CD4-positive, alpha-beta memory T cell (primary cell): ENCODE measurements at regions not wholly inside any gene's neighbourhood (a gene's known extent, or its start where the extent isn't known, plus 50 kb on each side); places are given as distances from the start of the nearest gene placed in this dataset.

Experiments
- CTCF ChIA-PET: fragments of 350-600 bp; sonication (Branson Sonifier 250); formaldehyde crosslinking; loops from one replicate; lab custom pipeline; 2021; ENCODE audit warnings: inconsistent platforms; ENCODE audit not compliant: partially characterized antibody; lab: Charles Lee
- POLR2A ChIA-PET: fragments of 350-600 bp; sonication (Branson Sonifier 250); formaldehyde crosslinking; loops from one replicate; lab custom pipeline; 2021; ENCODE audit not compliant: partially characterized antibody; lab: Charles Lee
- DNase-seq, 5 donors: peaks; one replicate each; pipeline versions ENCODE4 v3.0.0 to v3.0.0-alpha.2; 2020 to 2022; ENCODE audit warnings: mixed read lengths in 1 of 5
- H3K27ac ChIP-seq: one replicate; pipeline ENCODE4 v1.7.0; 2013; ENCODE audit warnings: low read depth, low read length
- H3K27me3 ChIP-seq: 2 replicates; pipeline ENCODE4 v1.7.0; 2013; ENCODE audit warnings: mild to moderate bottlenecking, low read length, moderate library complexity; ENCODE audit not compliant: insufficient read depth
- H3K36me3 ChIP-seq: 2 replicates; pipeline ENCODE4 v1.7.0; 2013; ENCODE audit warnings: mild to moderate bottlenecking, low read length, moderate library complexity; ENCODE audit not compliant: insufficient read depth
- H3K4me1 ChIP-seq: 2 replicates; pipeline ENCODE4 v1.7.0; 2013; ENCODE audit warnings: mild to moderate bottlenecking, low read length, moderate library complexity; ENCODE audit not compliant: insufficient read depth
- H3K4me3 ChIP-seq, 2 donors: one replicate each; pipeline ENCODE4 v1.7.0; 2013; ENCODE audit warnings: low read length in 2 of 2, mild to moderate bottlenecking in 1 of 2
- H3K9me3 ChIP-seq, 2 donors: one replicate each; pipeline ENCODE4 v1.7.0; 2013; ENCODE audit warnings: low read length in 2 of 2, control low read depth in 1 of 2; ENCODE audit not compliant: control insufficient read depth in 1 of 2
- H3K27ac Mint-ChIP-seq, 7 donors: one replicate each; pipeline ENCODE4 v1.8.0; 2020 to 2021; ENCODE audit warnings: mixed read lengths in 7 of 7, mild to moderate bottlenecking in 6 of 7, inconsistent platforms in 3 of 7, moderate library complexity in 3 of 7
- H3K27me3 Mint-ChIP-seq, 2 donors: one replicate each; pipeline ENCODE4 v1.8.0; 2020 to 2021; ENCODE audit warnings: mixed read lengths in 2 of 2
- H3K36me3 Mint-ChIP-seq, 2 donors: one replicate each; pipeline ENCODE4 v1.8.0; 2020 to 2021; ENCODE audit warnings: mixed read lengths in 2 of 2, inconsistent platforms in 1 of 2, mild to moderate bottlenecking in 1 of 2
- H3K4me1 Mint-ChIP-seq, 4 donors: one replicate each; pipeline ENCODE4 v1.8.0; 2020 to 2021; ENCODE audit warnings: mixed read lengths in 4 of 4, mild to moderate bottlenecking in 1 of 4
- H3K4me3 Mint-ChIP-seq, 8 donors: one replicate each; pipeline ENCODE4 v1.8.0; 2020 to 2021; ENCODE audit warnings: mixed read lengths in 8 of 8, mild to moderate bottlenecking in 7 of 8, moderate library complexity in 6 of 8, inconsistent platforms in 3 of 8
- H3K9me3 Mint-ChIP-seq, 8 donors: one replicate each; pipeline ENCODE4 v1.8.0; 2020 to 2021; ENCODE audit warnings: mixed read lengths in 8 of 8, mild to moderate bottlenecking in 5 of 8, inconsistent platforms in 3 of 8, moderate library complexity in 1 of 8
- intact Hi-C: fragments of 100-400 bp; cut with micrococcal nuclease; formaldehyde crosslinking; loops from one replicate; pipeline ENCODE4 v1.15.1; 2023

- ChIA-PET CTCF (interaction anchor here (0.8 to 1.2 kb wide), 3 partner anchors 15 to 284 kb away, joined by 3 to 7 read pairs (median 3); no protein-coding TSS in a partner anchor), POLR2A (interaction anchor here (1.3 to 1.9 kb wide), 8 partner anchors 8 to 170 kb away, joined by 3 to 16 read pairs (median 5); partner anchors contain the start of gene TAB2)
- peaks cover 48 to 81% (median 64%) of the 10 kb centered on the region in 4 donors for H3K4me1 Mint-ChIP-seq
- H3K4me3 ChIP-seq: no peak overlapping the region
- no peaks in the 10 kb centered on the region for H3K27me3 Mint-ChIP-seq
- peaks cover 70% of the 10 kb centered on the region for H3K4me1 ChIP-seq
- H3K9me3 ChIP-seq: no peaks in the 10 kb centered on the region
- intact Hi-C loops: loop anchor here (5.0 kb wide), 1 partner anchor 170 kb away; the partner anchor contains the start of gene TAB2
- peaks cover 39 to 52% of the 10 kb centered on the region in 2 donors for H3K36me3 Mint-ChIP-seq
- no peaks in the 10 kb centered on the region for H3K27me3 ChIP-seq
- H3K27ac ChIP-seq: peak overlapping the region; percentile 43
- peak overlapping the region; percentile 87 to 98 (median 96) for H3K27ac Mint-ChIP-seq
- no peaks in the 10 kb centered on the region for H3K36me3 ChIP-seq
- peaks cover 0 to 36% (median 14%) of the 10 kb centered on the region in 8 donors for H3K9me3 Mint-ChIP-seq
- H3K4me3 Mint-ChIP-seq: peak overlapping the region in 7 of 8 donors; percentile 17 to 71 (median 47)
- no peak for DNase-seq
Measured at GRCh38 chr6:149147195-149147594, 170.3 kb upstream of the TAB2 start.

GRCh38 chr6:149147938-149148718, 169.4 kb upstream of the TAB2 start:
- Mint-ChIP-seq H3K27ac (peak overlapping the region; percentile 87 to 98 (median 96)), H3K9me3 (peaks cover 0 to 30% (median 13%) of the 10 kb centered on the region in 8 donors), H3K27me3 (no peaks in the 10 kb centered on the region), H3K4me1 (peaks cover 53 to 89% (median 71%) of the 10 kb centered on the region in 4 donors), H3K36me3 (peaks cover 43 to 51% of the 10 kb centered on the region in 2 donors), H3K4me3 (peak overlapping the region in 7 of 8 donors; percentile 27 to 80 (median 46))
- Histone ChIP-seq H3K27me3 (no peaks in the 10 kb centered on the region), H3K36me3 (no peaks in the 10 kb centered on the region), H3K9me3 (no peaks in the 10 kb centered on the region), H3K4me3 (no peak overlapping the region), H3K4me1 (peaks cover 72% of the 10 kb centered on the region), H3K27ac (peak overlapping the region; percentile 78)
- intact Hi-C loops: loop anchor here (5.0 kb wide), 1 partner anchor 169 kb away; the partner anchor contains the start of gene TAB2
- CTCF ChIA-PET: interaction anchor here (0.8 to 1.2 kb wide), 3 partner anchors 16 to 283 kb away, joined by 3 to 7 read pairs (median 3); no protein-coding TSS in a partner anchor
- DNase-seq: peak; percentile 66 to 85 (median 75)
- POLR2A ChIA-PET: interaction anchor here (0.7 to 1.9 kb wide), 13 partner anchors 9 to 173 kb away, joined by 3 to 16 read pairs (median 4); partner anchors contain the start of gene TAB2

GRCh38 chr6:149149653-149150052, 167.9 kb upstream of the TAB2 start:
- Histone ChIP-seq H3K27ac (peak overlapping the region; percentile 0), H3K4me3 (no peak overlapping the region), H3K4me1 (peaks cover 83% of the 10 kb centered on the region), H3K9me3 (no peaks in the 10 kb centered on the region), H3K36me3 (no peaks in the 10 kb centered on the region), H3K27me3 (no peaks in the 10 kb centered on the region)
- ChIA-PET POLR2A (interaction anchor here (1.8 kb wide), 1 partner anchor 15 kb away, joined by 6 read pairs; no protein-coding TSS in a partner anchor), CTCF (no interaction called here)
- Mint-ChIP-seq H3K36me3 (peaks cover 41 to 44% of the 10 kb centered on the region in 2 donors), H3K27ac (peak overlapping the region; percentile 87 to 98 (median 96)), H3K4me3 (peak overlapping the region in 2 of 8 donors; percentile 9 to 35), H3K4me1 (peaks cover 63 to 95% (median 80%) of the 10 kb centered on the region in 4 donors), H3K9me3 (peaks cover 0 to 21% (median 8%) of the 10 kb centered on the region in 8 donors), H3K27me3 (no peaks in the 10 kb centered on the region)
- intact Hi-C loops: loop anchor here (5.0 kb wide), 1 partner anchor 168 kb away; the partner anchor contains the start of gene TAB2
- no peak for DNase-seq

- Mint-ChIP-seq H3K9me3 (peaks cover 0 to 18% (median 6%) of the 10 kb centered on the region in 8 donors), H3K36me3 (peaks cover 37 to 42% of the 10 kb centered on the region in 2 donors), H3K4me3 (peak overlapping the region in 3 of 8 donors; percentile 6 to 53 (median 40)), H3K27me3 (no peaks in the 10 kb centered on the region), H3K4me1 (peaks cover 68 to 97% (median 83%) of the 10 kb centered on the region in 4 donors), H3K27ac (peak overlapping the region in 5 of 7 donors; percentile 82 to 97 (median 87))
- DNase-seq: no peak
- Histone ChIP-seq H3K27me3 (no peaks in the 10 kb centered on the region), H3K9me3 (no peaks in the 10 kb centered on the region), H3K4me3 (no peak overlapping the region), H3K27ac (no peak overlapping the region), H3K36me3 (no peaks in the 10 kb centered on the region), H3K4me1 (peaks cover 86% of the 10 kb centered on the region)
- ChIA-PET CTCF (interaction anchor here (1.3 kb wide), 1 partner anchor 22 kb away, joined by 3 read pairs; no protein-coding TSS in a partner anchor), POLR2A (interaction anchor here (1.1 to 1.8 kb wide), 5 partner anchors 10 to 55 kb away, joined by 3 to 6 read pairs (median 5); no protein-coding TSS in a partner anchor)
- intact Hi-C loops: no loop called here
Measured at GRCh38 chr6:149150301-149150700, 167.2 kb upstream of the TAB2 start.

- Mint-ChIP-seq H3K4me1 (peaks cover 68 to 97% (median 81%) of the 10 kb centered on the region in 4 donors), H3K9me3 (peaks cover 0 to 16% (median 5%) of the 10 kb centered on the region in 8 donors), H3K4me3 (peak overlapping the region in 4 of 8 donors; percentile 1 to 53 (median 23)), H3K27me3 (no peaks in the 10 kb centered on the region), H3K36me3 (peaks cover 34 to 40% of the 10 kb centered on the region in 2 donors), H3K27ac (peak overlapping the region in 6 of 7 donors; percentile 78 to 97 (median 84))
- H3K36me3 ChIP-seq: no peaks in the 10 kb centered on the region
- ChIA-PET POLR2A (interaction anchor here (1.1 to 3.2 kb wide), 6 partner anchors 11 to 166 kb away, joined by 3 to 9 read pairs (median 6); partner anchors contain the start of gene TAB2), CTCF (interaction anchor here (1.3 kb wide), 1 partner anchor 23 kb away, joined by 3 read pairs; no protein-coding TSS in a partner anchor)
- peaks cover 86% of the 10 kb centered on the region for H3K4me1 ChIP-seq
- no peak for DNase-seq
- no peaks in the 10 kb centered on the region for H3K9me3 ChIP-seq
- H3K27me3 ChIP-seq: no peaks in the 10 kb centered on the region
- H3K27ac ChIP-seq: no peak overlapping the region
- no peak overlapping the region for H3K4me3 ChIP-seq
- intact Hi-C loops: no loop called here
Measured at GRCh38 chr6:149150801-149151398, 166.6 kb upstream of the TAB2 start.

- ChIA-PET POLR2A (interaction anchor here (1.0 to 3.5 kb wide), 7 partner anchors 8 to 165 kb away, joined by 3 to 20 read pairs (median 9); partner anchors contain the start of gene TAB2), CTCF (interaction anchor here (0.9 to 1.6 kb wide), 5 partner anchors 14 to 71 kb away, joined by 3 to 5 read pairs (median 3); no protein-coding TSS in a partner anchor)
- Histone ChIP-seq H3K4me1 (peaks cover 72% of the 10 kb centered on the region), H3K4me3 (no peak overlapping the region), H3K9me3 (no peaks in the 10 kb centered on the region), H3K27me3 (no peaks in the 10 kb centered on the region), H3K27ac (no peak overlapping the region), H3K36me3 (no peaks in the 10 kb centered on the region)
- Mint-ChIP-seq H3K36me3 (peaks cover 29 to 30% of the 10 kb centered on the region in 2 donors), H3K9me3 (peaks cover 0 to 15% (median 3%) of the 10 kb centered on the region in 8 donors), H3K4me1 (peaks cover 52 to 81% (median 66%) of the 10 kb centered on the region in 4 donors), H3K4me3 (peak overlapping the region in 3 of 8 donors; percentile 11 to 80 (median 71)), H3K27ac (peak overlapping the region in 6 of 7 donors; percentile 53 to 97 (median 93)), H3K27me3 (no peaks in the 10 kb centered on the region)
- intact Hi-C loops: no loop called here
- no peak for DNase-seq
Measured at GRCh38 chr6:149152521-149152920, 165.0 kb upstream of the TAB2 start.
